K562 (cell line): ENCODE measurements at regions not wholly inside any gene's neighbourhood (a gene's known extent, or its start where the extent isn't known, plus 50 kb on each side); places are given as distances from the start of the nearest gene placed in this dataset.

Experiments used
- ATAC-seq: fragments of 200-7000 bp; cut with Tn5 transposase; 3 replicates; pipeline ENCODE4 v1.9.1; 2020; ENCODE audit warnings: moderate library complexity
- BruUV-seq: library from RNA; stranded (reverse); fragments of 400-500 nt; replicated peaks from 2 replicates; lab custom pipeline; 2021; lab: Mats Ljungman, UMichigan
- CTCF ChIA-PET: fragments of 300-600 bp; formaldehyde crosslinking; extraction: SDS; loops from one replicate; lab custom pipeline; 2021; ENCODE audit warnings: low intra/inter-chr PET ratio; lab: Yijun Ruan, JAX
- POLR2A ChIA-PET: fragments of 300-600, 350-650 bp; sonication (Branson Sonifier 250); formaldehyde crosslinking; extraction: SDS; loops from one replicate; lab custom pipeline; 2021; ENCODE audit warnings: antibody characterized with exemption, inconsistent platforms; lab: Yijun Ruan, JAX
- DNase-seq, 4 experiments: peaks; one replicate each; pipeline versions ENCODE4 v3.0.0 to v3.0.0-alpha.2; 2011 to 2018; ENCODE audit warnings: low spot score in 3 of 4, mixed read lengths in 3 of 4; ENCODE audit errors: extremely low read depth in 1 of 4
- FAIRE-seq: peaks from 2 replicates; lab custom pipeline; 2011; peaks lifted over from hg19 to GRCh38; lab: Jason Lieb, UNC
- H2AFZ ChIP-seq: 2 replicates; pipeline ENCODE4 v1.6.0; 2011; ENCODE audit warnings: low read depth, low read length, control low read depth, inconsistent platforms
- H3K27ac ChIP-seq: fragments of 200-600 bp; 3 replicates; pipeline ENCODE4 v1.8.0; 2011; ENCODE audit warnings: low read depth, mild to moderate bottlenecking, control low read depth, inconsistent platforms, low read length, moderate library complexity, mixed read lengths; ENCODE audit errors: extremely low read depth
- H3K27me3 ChIP-seq, 2 experiments: fragments of 300-600 bp in 1 of 2; 2 replicates in 1 of 2; 3 replicates in 1 of 2; pipeline versions ENCODE4 v1.6.0 to v1.8.0; 2011; ENCODE audit warnings: inconsistent platforms in 2 of 2, low read length in 2 of 2, mild to moderate bottlenecking in 1 of 2, mixed read lengths in 1 of 2, moderate library complexity in 1 of 2; ENCODE audit not compliant: control insufficient read depth in 2 of 2, insufficient read depth in 2 of 2
- H3K36me3 ChIP-seq: fragments of 300-600 bp; 3 replicates; pipeline ENCODE4 v1.8.0; 2011; ENCODE audit warnings: mild to moderate bottlenecking, low read length, inconsistent platforms; ENCODE audit not compliant: control insufficient read depth, insufficient read depth
- H3K4me1 ChIP-seq, 2 experiments: fragments of 200-600 bp in 1 of 2; replicated peaks in 1 of 2; 2 replicates in 1 of 2; 3 replicates in 1 of 2; pipeline versions ENCODE4 v1.5.1 to v1.8.0; 2011; ENCODE audit warnings: inconsistent platforms in 2 of 2, low read length in 2 of 2, mild to moderate bottlenecking in 1 of 2, mixed read lengths in 1 of 2, moderate library complexity in 1 of 2; ENCODE audit not compliant: control insufficient read depth in 2 of 2, insufficient read depth in 2 of 2
- H3K4me2 ChIP-seq: 2 replicates; pipeline ENCODE4 v1.6.1; 2011; ENCODE audit warnings: low read length, control low read depth, inconsistent platforms, mixed read lengths; ENCODE audit not compliant: insufficient read depth
- H3K4me3 ChIP-seq: fragments of 200-600 bp; sonication (generic), shearing (Covaris generic); 2 replicates; pipeline ENCODE4 v1.5.1; 2016; ENCODE audit warnings: control low read depth, inconsistent platforms
- H3K79me2 ChIP-seq: fragments of 200-600 bp; 3 replicates; pipeline ENCODE4 v1.8.0; 2011; ENCODE audit warnings: low read length, inconsistent platforms; ENCODE audit not compliant: control insufficient read depth, insufficient read depth
- H3K9ac ChIP-seq, 2 experiments: 2 replicates each; pipeline versions ENCODE4 v1.6.0 to v1.6.1; 2011; ENCODE audit warnings: low read depth in 2 of 2, low read length in 2 of 2, control low read depth in 1 of 2, inconsistent platforms in 1 of 2, mild to moderate bottlenecking in 1 of 2, mixed read lengths in 1 of 2; ENCODE audit not compliant: insufficient read depth in 1 of 2
- H3K9me1 ChIP-seq: one replicate; pipeline ENCODE4 v1.6.0; 2011; ENCODE audit warnings: inconsistent platforms, mild to moderate bottlenecking, low read length, moderate library complexity; ENCODE audit not compliant: control insufficient read depth, insufficient read depth
- H3K9me3 ChIP-seq: replicated peaks from 2 replicates; pipeline ENCODE4 v1.5.1; 2011; ENCODE audit warnings: low read depth, low read length, inconsistent platforms; ENCODE audit not compliant: control insufficient read depth, insufficient read depth
- H4K20me1 ChIP-seq: replicated peaks from 2 replicates; pipeline ENCODE4 v1.6.1; 2011; ENCODE audit warnings: low read length, inconsistent platforms, mixed read lengths; ENCODE audit not compliant: control insufficient read depth, insufficient read depth
- HMGXB4 ChIP-seq: sonication (generic); formaldehyde crosslinking; IDR thresholded peaks from 2 replicates; pipeline ENCODE4 v1.8.1; 2023; ENCODE audit warnings: mild to moderate bottlenecking, missing genetic modification reagents
- POLR2G ChIP-seq: fragments of 200-400 bp; formaldehyde crosslinking; IDR thresholded peaks from 2 replicates; pipeline ENCODE4 v1.6.1; 2017; ENCODE audit warnings: low read depth, mild to moderate bottlenecking, antibody characterized with exemption, low read length, moderate library complexity
- SIN3A ChIP-seq, 2 experiments: fragments of 150-350 bp in 1 of 2; IDR thresholded peaks; 2 replicates each; pipeline ENCODE4 v1.6.1; 2011 to 2016; ENCODE audit warnings: borderline replicate concordance in 2 of 2, low read depth in 2 of 2, low read length in 2 of 2, mild to moderate bottlenecking in 2 of 2, moderate library complexity in 2 of 2; ENCODE audit not compliant: control insufficient read depth in 1 of 2
- TAL1 ChIP-seq: fragments of 450-650 bp; IDR thresholded peaks from 2 replicates; pipeline ENCODE4 v1.6.1; 2016; ENCODE audit warnings: mild to moderate bottlenecking
- WGBS: fragments of 100-300 bp; shearing (Covaris generic); methylation state at CpG from one replicate; pipeline ENCODE4 v1.1.6; 2016; ENCODE audit warnings: low coverage, mixed read lengths; ENCODE audit not compliant: insufficient coverage; ENCODE audit errors: missing lambda C conversion rate; 5-methylcytosine and 5-hydroxymethylcytosine counted together
- in situ Hi-C: fragments of 300-500 bp; cut with MboI; formaldehyde crosslinking; loops from 4 replicates; pipeline ENCODE4 v1.15.0; 2018; ENCODE audit warnings: inconsistent platforms, mixed read lengths
- intact Hi-C: fragments of 100-400 bp; cut with micrococcal nuclease; formaldehyde crosslinking; loops from 2 replicates; pipeline ENCODE4 v1.14.2; 2022

GRCh38 chr12:28780096-28780495 lies 369.0 kb upstream of the FAR2 start (continued):
- no peak for TF ChIP-seq HMGXB4 (CRISPR knock-in tag)

- H3K27me3 ChIP-seq = no peaks in the 10 kb centered on the region
- peaks cover 0 to 6% of the 10 kb centered on the region in 2 experiments; a peak in 1 of 5 replicates for H3K4me1 ChIP-seq
- ChIA-PET POLR2A (interaction anchor here (0.7 kb wide), 1 partner anchor 1298 kb away, joined by 3 read pairs; no protein-coding TSS in a partner anchor), CTCF (no interaction called here)
- H3K36me3 ChIP-seq = no peaks in the 10 kb centered on the region
- ATAC-seq = no peak
- no peak overlapping the region for H3K27ac ChIP-seq
- no peaks in the 10 kb centered on the region for H3K9me3 ChIP-seq
- BruUV-seq = no TSS peak
- TF ChIP-seq SIN3A (IDR thresholded peaks at IDR 0.05; ENCODE audit: borderline replicate concordance in 2 of 2, control insufficient read depth in 1 of 2, low read depth in 2 of 2, low read length in 2 of 2) = no peak
- TF ChIP-seq TAL1 = no peak
- no peak for TF ChIP-seq POLR2G
- intact Hi-C loops (no loop called here), in situ Hi-C loops (no loop called here)
- 21% methylated on average over 5 of the region's 5 CpGs for WGBS
- DNase-seq = no peak
- no peak overlapping the region for H3K9ac ChIP-seq
- no peak overlapping the region for H2AFZ ChIP-seq
- no peak for FAIRE-seq
- no peaks in the 10 kb centered on the region for H3K79me2 ChIP-seq
- no peaks in the 10 kb centered on the region for H4K20me1 ChIP-seq
- H3K4me2 ChIP-seq = no peak overlapping the region
- no peaks in the 10 kb centered on the region for H3K9me1 ChIP-seq
- no peak overlapping the region for H3K4me3 ChIP-seq
Measured at GRCh38 chr12:28780960-28781359, 368.1 kb upstream of the FAR2 start.
